IMR-90 (cell line): ENCODE measurements at regions not wholly inside any gene's neighbourhood (a gene's known extent, or its start where the extent isn't known, plus 50 kb on each side); places are given as distances from the start of the nearest gene placed in this dataset.

ENCODE experiments used
- ATAC-seq: fragments of 200-7000 bp; cut with Tn5 transposase; 2 replicates; pipeline ENCODE4 v1.9.1; 2020; ENCODE audit warnings: low read depth, mild to moderate bottlenecking, moderate library complexity
- BruUV-seq: library from RNA; stranded (reverse); fragments of 400-500 nt; replicated peaks from 2 replicates; lab custom pipeline; 2021; lab: Mats Ljungman, UMichigan
- CTCF ChIA-PET: fragments of 300-600 bp; formaldehyde crosslinking; extraction: SDS; loops from one replicate; lab custom pipeline; 2021; ENCODE audit warnings: antibody characterized with exemption; lab: Yijun Ruan, JAX
- POLR2A ChIA-PET: fragments of 300-600 bp; sonication (Branson Sonifier 250); formaldehyde crosslinking; loops from one replicate; lab custom pipeline; 2022; ENCODE audit warnings: antibody characterized with exemption; ENCODE audit not compliant: unreplicated experiment; lab: Charles Lee
- DNase-seq: peaks from one replicate; pipeline ENCODE4 v3.0.0; 2013
- H2AFZ ChIP-seq: replicated peaks from 2 replicates; pipeline ENCODE3; 2013; ENCODE audit warnings: low read length, mild to moderate bottlenecking; ENCODE audit not compliant: poor library complexity
- H2AK5ac ChIP-seq: 2 replicates; pipeline ENCODE4 v1.6.1; 2013; ENCODE audit warnings: low read depth, low read length, inconsistent platforms
- H2AK9ac ChIP-seq: replicated peaks from 2 replicates; pipeline ENCODE3; 2013; ENCODE audit warnings: mild to moderate bottlenecking, low read depth, low read length, moderate library complexity; ENCODE audit not compliant: poor library complexity
- H2BK120ac ChIP-seq: 2 replicates; pipeline ENCODE4 v1.6.1; 2013; ENCODE audit warnings: low read depth, low read length, inconsistent platforms
- H2BK15ac ChIP-seq: 3 replicates; pipeline ENCODE4 v1.6.1; 2013; ENCODE audit warnings: low read depth, low read length, inconsistent platforms
- H2BK20ac ChIP-seq: 2 replicates; pipeline ENCODE4 v1.6.1; 2013; ENCODE audit warnings: low read depth, mild to moderate bottlenecking, inconsistent platforms, low read length, moderate library complexity
- H2BK5ac ChIP-seq: 2 replicates; pipeline ENCODE4 v1.6.1; 2013; ENCODE audit warnings: mild to moderate bottlenecking, low read depth, low read length, inconsistent platforms; ENCODE audit not compliant: poor library complexity, severe bottlenecking
- H3K14ac ChIP-seq: replicated peaks from 2 replicates; pipeline ENCODE4 v1.6.1; 2013; ENCODE audit warnings: low read depth, low read length, inconsistent platforms
- H3K18ac ChIP-seq: 2 replicates; pipeline ENCODE4 v1.6.1; 2013; ENCODE audit warnings: low read depth, low read length, control low read depth
- H3K23ac ChIP-seq: 2 replicates; pipeline ENCODE4 v1.6.1; 2013; ENCODE audit warnings: low read depth, low read length, inconsistent platforms
- H3K27ac ChIP-seq: 2 replicates; pipeline ENCODE4 v1.5.1; 2013; ENCODE audit warnings: mild to moderate bottlenecking, control low read depth, low read length; ENCODE audit not compliant: insufficient read depth
- H3K27me3 ChIP-seq: 2 replicates; pipeline ENCODE4 v1.6.1; 2013; ENCODE audit warnings: low read length; ENCODE audit not compliant: control insufficient read depth, insufficient read depth
- H3K36me3 ChIP-seq: 2 replicates; pipeline ENCODE4 v1.6.1; 2013; ENCODE audit warnings: low read length, mixed read lengths; ENCODE audit not compliant: control insufficient read depth, insufficient read depth
- H3K4ac ChIP-seq: 2 replicates; pipeline ENCODE4 v1.6.1; 2013; ENCODE audit warnings: low read depth, low read length, inconsistent platforms
- H3K4me1 ChIP-seq: 2 replicates; pipeline ENCODE4 v1.6.1; 2013; ENCODE audit warnings: low read length, mixed read lengths; ENCODE audit not compliant: control insufficient read depth, insufficient read depth
- H3K4me2 ChIP-seq: 2 replicates; pipeline ENCODE4 v1.6.1; 2013; ENCODE audit warnings: low read depth, mild to moderate bottlenecking, control low read depth, low read length, moderate library complexity
- H3K4me3 ChIP-seq: 2 replicates; pipeline ENCODE4 v1.5.1; 2013; ENCODE audit warnings: low read depth, mild to moderate bottlenecking, control low read depth, low read length, moderate library complexity; ENCODE audit not compliant: insufficient read depth
- H3K56ac ChIP-seq: 2 replicates; pipeline ENCODE4 v1.6.1; 2013; ENCODE audit warnings: low read length, inconsistent platforms; ENCODE audit not compliant: insufficient read depth; ENCODE audit errors: extremely low read depth
- H3K79me1 ChIP-seq, 2 experiments: 2 replicates each; pipeline ENCODE4 v1.6.1; 2013; ENCODE audit warnings: low read length in 2 of 2, inconsistent platforms in 1 of 2, low read depth in 1 of 2
- H3K9ac ChIP-seq: 2 replicates; pipeline ENCODE4 v1.6.1; 2013; ENCODE audit warnings: low read depth, low read length, control low read depth
- H3K9me1 ChIP-seq: 2 replicates; pipeline ENCODE4 v1.6.1; 2013; ENCODE audit warnings: low read length, inconsistent platforms; ENCODE audit not compliant: insufficient read depth
- H3K9me3 ChIP-seq: 2 replicates; pipeline ENCODE4 v1.6.1; 2013; ENCODE audit warnings: low read length; ENCODE audit not compliant: control insufficient read depth, insufficient read depth
- H4K20me1 ChIP-seq: 2 replicates; pipeline ENCODE4 v1.6.1; 2013; ENCODE audit warnings: low read length, inconsistent platforms; ENCODE audit not compliant: insufficient read depth
- H4K5ac ChIP-seq: 2 replicates; pipeline ENCODE4 v1.6.1; 2013; ENCODE audit warnings: mild to moderate bottlenecking, low read depth, low read length, control low read depth
- H4K8ac ChIP-seq, 2 experiments: 2 replicates each; pipeline ENCODE4 v1.6.1; 2013; ENCODE audit warnings: low read depth in 2 of 2, low read length in 2 of 2, control low read depth in 1 of 2, inconsistent platforms in 1 of 2
- H4K91ac ChIP-seq: 2 replicates; pipeline ENCODE4 v1.6.1; 2013; ENCODE audit warnings: low read depth, low read length, inconsistent platforms; ENCODE audit not compliant: insufficient read depth
- BHLHE40 ChIP-seq: fragments of 150-350 bp; IDR thresholded peaks from 2 replicates; pipeline ENCODE4 v1.6.1; 2016; ENCODE audit warnings: mild to moderate bottlenecking, low read depth, low read length
- CEBPB ChIP-seq: IDR thresholded peaks from 2 replicates; pipeline ENCODE4 v1.6.1; 2012; ENCODE audit warnings: low read depth, low read length, improper control_type of control experiment
- CHD1 ChIP-seq: IDR thresholded peaks from 2 replicates; pipeline ENCODE4 v1.6.1; 2012; ENCODE audit warnings: low read depth, low read length, improper control_type of control experiment
- FOS ChIP-seq: fragments of 150-350 bp; IDR thresholded peaks from 2 replicates; pipeline ENCODE4 v1.6.1; 2016; ENCODE audit warnings: low read depth, low read length
- MAFK ChIP-seq: IDR thresholded peaks from 2 replicates; pipeline ENCODE4 v1.6.1; 2012; ENCODE audit warnings: low read depth, low read length, improper control_type of control experiment
- MAZ ChIP-seq: IDR thresholded peaks from 2 replicates; pipeline ENCODE4 v1.6.1; 2012; ENCODE audit warnings: low read depth, mild to moderate bottlenecking, low read length, improper control_type of control experiment, moderate library complexity, borderline replicate concordance
- MXI1 ChIP-seq: IDR thresholded peaks from 2 replicates; pipeline ENCODE4 v1.6.1; 2012; ENCODE audit warnings: low read depth, mild to moderate bottlenecking, low read length, moderate library complexity, borderline replicate concordance
- NFE2L2 ChIP-seq: fragments of 150-350 bp; IDR thresholded peaks from 2 replicates; pipeline ENCODE4 v1.6.1; 2016; ENCODE audit warnings: low read depth, mild to moderate bottlenecking, low read length
- POLR2A ChIP-seq: IDR thresholded peaks from 2 replicates; pipeline ENCODE4 v1.6.1; 2012; ENCODE audit warnings: mild to moderate bottlenecking, low read depth, low read length
- RAD21 ChIP-seq: IDR thresholded peaks from 2 replicates; pipeline ENCODE4 v1.6.1; 2012; ENCODE audit warnings: low read length, improper control_type of control experiment
- RCOR1 ChIP-seq: IDR thresholded peaks from 2 replicates; pipeline ENCODE4 v1.6.1; 2012; ENCODE audit warnings: mild to moderate bottlenecking, low read length, improper control_type of control experiment; ENCODE audit not compliant: insufficient replicate concordance
- RFX5 ChIP-seq: IDR thresholded peaks from 2 replicates; pipeline ENCODE4 v1.8.0; 2012; ENCODE audit warnings: low read depth, mild to moderate bottlenecking, low read length, moderate library complexity
- SMC3 ChIP-seq: fragments of 150-350 bp; IDR thresholded peaks from 2 replicates; pipeline ENCODE4 v1.6.1; 2016; ENCODE audit warnings: low read depth, mild to moderate bottlenecking, antibody characterized with exemption, low read length, moderate library complexity
- WGBS, 2 experiments: methylation state at CpG; one replicate each; pipeline versions ENCODE4 v1.1.5 to v1.1.7; 2013; ENCODE audit warnings: missing lambda C conversion rate in 2 of 2; ENCODE audit not compliant: insufficient read length in 1 of 2; ENCODE audit errors: extremely low coverage in 2 of 2; 5-methylcytosine and 5-hydroxymethylcytosine counted together
- dilution Hi-C: fragments of 300-500 bp; cut with HindIII; formaldehyde crosslinking; loops from one replicate; pipeline ENCODE4 v1.14.3; 2018; ENCODE audit warnings: low sequenced_read_pairs; ENCODE audit not compliant: unreplicated experiment
- in situ Hi-C: fragments of 300-500 bp; cut with MboI; formaldehyde crosslinking; loops from 3 replicates; pipeline ENCODE4 v1.14.3; 2019; ENCODE audit warnings: low sequenced_read_pairs, inconsistent platforms, mixed read lengths
- intact Hi-C: fragments of 100-400 bp; cut with micrococcal nuclease; formaldehyde crosslinking; loops from 2 replicates; pipeline ENCODE4 v1.10.0; 2022
- TF ChIP-seq, protein P1 (sequence below): fragments of 150-350 bp; IDR thresholded peaks from 2 replicates; pipeline ENCODE4 v1.6.1; 2016; ENCODE audit warnings: low read depth, mild to moderate bottlenecking, low read length, moderate library complexity, borderline replicate concordance
- TF ChIP-seq, protein P2 (sequence below): conservative IDR thresholded peaks from 2 replicates; pipeline ENCODE4 v1.5.1; 2012; ENCODE audit warnings: mild to moderate bottlenecking, low read depth, low read length, improper control_type of control experiment
- TF ChIP-seq, protein P3 (sequence below): fragments of 150-350 bp; IDR thresholded peaks from 2 replicates; pipeline ENCODE4 v1.6.1; 2017; ENCODE audit warnings: mild to moderate bottlenecking, antibody characterized with exemption, low read length, low read depth

DNA sequence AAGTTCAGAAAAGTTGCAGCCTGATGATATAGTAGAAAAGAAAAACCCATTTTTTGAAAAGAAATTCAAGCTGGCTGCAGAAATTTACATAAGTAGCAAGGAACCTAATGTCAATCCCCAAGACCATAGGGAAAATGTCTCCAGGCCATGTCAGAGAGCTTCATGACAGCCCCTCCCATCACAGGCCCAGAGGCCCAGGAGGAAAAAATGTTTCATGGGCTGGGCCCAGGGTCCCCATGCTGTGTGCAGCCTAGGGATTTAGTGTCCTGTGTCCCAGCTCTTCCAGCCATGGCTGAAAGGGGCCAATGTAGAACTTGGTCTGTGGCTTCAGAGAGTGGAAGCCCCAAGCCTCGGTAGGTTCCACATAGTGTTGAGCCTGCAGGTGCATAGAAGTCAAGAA, 220.3 kb downstream of the CSNK1G3 start:
- H3K27me3 ChIP-seq, result no peaks in the 10 kb centered on the region
- ChIA-PET POLR2A (no interaction called here), CTCF (no interaction called here)
- H3K56ac ChIP-seq, result no peak overlapping the region
- H4K91ac ChIP-seq, result no peak overlapping the region
- H4K5ac ChIP-seq, result no peak overlapping the region
- no peak overlapping the region for H2AK9ac ChIP-seq
- ATAC-seq (no peak), DNase-seq (no peak)
- no peak overlapping the region for H3K4ac ChIP-seq
- no peaks in the 10 kb centered on the region for H3K4me1 ChIP-seq
- H3K9ac ChIP-seq, result no peak overlapping the region
- H2BK120ac ChIP-seq, result no peak overlapping the region
- H2BK15ac ChIP-seq, result no peak overlapping the region
- TF ChIP-seq CHD1 (no peak), MAFK (no peak), POLR2A (no peak), RFX5 (no peak), MAZ (no peak), RAD21 (no peak), FOS (no peak), BHLHE40 (no peak), MXI1 (no peak), RCOR1 (no peak), SMC3 (no peak), NFE2L2 (no peak), CEBPB (no peak)
- TF ChIP-seq, protein P1, sequence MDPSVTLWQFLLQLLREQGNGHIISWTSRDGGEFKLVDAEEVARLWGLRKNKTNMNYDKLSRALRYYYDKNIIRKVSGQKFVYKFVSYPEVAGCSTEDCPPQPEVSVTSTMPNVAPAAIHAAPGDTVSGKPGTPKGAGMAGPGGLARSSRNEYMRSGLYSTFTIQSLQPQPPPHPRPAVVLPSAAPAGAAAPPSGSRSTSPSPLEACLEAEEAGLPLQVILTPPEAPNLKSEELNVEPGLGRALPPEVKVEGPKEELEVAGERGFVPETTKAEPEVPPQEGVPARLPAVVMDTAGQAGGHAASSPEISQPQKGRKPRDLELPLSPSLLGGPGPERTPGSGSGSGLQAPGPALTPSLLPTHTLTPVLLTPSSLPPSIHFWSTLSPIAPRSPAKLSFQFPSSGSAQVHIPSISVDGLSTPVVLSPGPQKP, result no peak
- TF ChIP-seq, protein P2, sequence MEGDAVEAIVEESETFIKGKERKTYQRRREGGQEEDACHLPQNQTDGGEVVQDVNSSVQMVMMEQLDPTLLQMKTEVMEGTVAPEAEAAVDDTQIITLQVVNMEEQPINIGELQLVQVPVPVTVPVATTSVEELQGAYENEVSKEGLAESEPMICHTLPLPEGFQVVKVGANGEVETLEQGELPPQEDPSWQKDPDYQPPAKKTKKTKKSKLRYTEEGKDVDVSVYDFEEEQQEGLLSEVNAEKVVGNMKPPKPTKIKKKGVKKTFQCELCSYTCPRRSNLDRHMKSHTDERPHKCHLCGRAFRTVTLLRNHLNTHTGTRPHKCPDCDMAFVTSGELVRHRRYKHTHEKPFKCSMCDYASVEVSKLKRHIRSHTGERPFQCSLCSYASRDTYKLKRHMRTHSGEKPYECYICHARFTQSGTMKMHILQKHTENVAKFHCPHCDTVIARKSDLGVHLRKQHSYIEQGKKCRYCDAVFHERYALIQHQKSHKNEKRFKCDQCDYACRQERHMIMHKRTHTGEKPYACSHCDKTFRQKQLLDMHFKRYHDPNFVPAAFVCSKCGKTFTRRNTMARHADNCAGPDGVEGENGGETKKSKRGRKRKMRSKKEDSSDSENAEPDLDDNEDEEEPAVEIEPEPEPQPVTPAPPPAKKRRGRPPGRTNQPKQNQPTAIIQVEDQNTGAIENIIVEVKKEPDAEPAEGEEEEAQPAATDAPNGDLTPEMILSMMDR, result no peak
- TF ChIP-seq, protein P3, sequence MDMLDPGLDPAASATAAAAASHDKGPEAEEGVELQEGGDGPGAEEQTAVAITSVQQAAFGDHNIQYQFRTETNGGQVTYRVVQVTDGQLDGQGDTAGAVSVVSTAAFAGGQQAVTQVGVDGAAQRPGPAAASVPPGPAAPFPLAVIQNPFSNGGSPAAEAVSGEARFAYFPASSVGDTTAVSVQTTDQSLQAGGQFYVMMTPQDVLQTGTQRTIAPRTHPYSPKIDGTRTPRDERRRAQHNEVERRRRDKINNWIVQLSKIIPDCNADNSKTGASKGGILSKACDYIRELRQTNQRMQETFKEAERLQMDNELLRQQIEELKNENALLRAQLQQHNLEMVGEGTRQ, result no peak
- H3K27ac ChIP-seq, result no peak overlapping the region
- no peaks in the 10 kb centered on the region for H4K20me1 ChIP-seq
- H3K18ac ChIP-seq, result no peak overlapping the region
- no peak overlapping the region for H3K4me3 ChIP-seq
- intact Hi-C loops, result no loop called here
- no peak overlapping the region for H3K23ac ChIP-seq
- no CpG with 5 or more reads among the region's 1 CpG for WGBS, 2 experiments
- no peak overlapping the region for H3K14ac ChIP-seq
- no peaks in the 10 kb centered on the region for H3K9me3 ChIP-seq
- H3K4me2 ChIP-seq, result no peak overlapping the region
- H3K36me3 ChIP-seq, result no peaks in the 10 kb centered on the region
- dilution Hi-C loops, result no loop called here
- no peak overlapping the region for H2AK5ac ChIP-seq
- no peak overlapping the region for H2AFZ ChIP-seq
- no peak overlapping the region for H2BK20ac ChIP-seq
- no peak overlapping the region for H2BK5ac ChIP-seq
- no TSS peak for BruUV-seq
- H3K9me1 ChIP-seq, result no peaks in the 10 kb centered on the region
- H4K8ac ChIP-seq, result no peak overlapping the region
- no peaks in the 10 kb centered on the region for H3K79me1 ChIP-seq
- in situ Hi-C loops, result no loop called here
